MCF 10A (cell line): ENCODE measurements at regions not wholly inside any gene's neighbourhood (a gene's known extent, or its start where the extent isn't known, plus 50 kb on each side); places are given as distances from the start of the nearest gene placed in this dataset.

Experiments used
- BruUV-seq: library from RNA; stranded (reverse); fragments of 400-500 nt; replicated peaks from 2 replicates; lab custom pipeline; 2021; lab: Mats Ljungman, UMichigan
- CTCF ChIA-PET: fragments of 300-600 bp; sonication (Branson Sonifier 250); formaldehyde crosslinking; extraction: SDS; loops from one replicate; lab custom pipeline; 2021; ENCODE audit warnings: antibody characterized with exemption, inconsistent platforms; lab: Yijun Ruan, JAX
- POLR2A ChIA-PET: fragments of 300-600, 350-650 bp; sonication (Branson Sonifier 250); formaldehyde crosslinking; extraction: SDS; loops from one replicate; lab custom pipeline; 2020; ENCODE audit warnings: antibody characterized with exemption, inconsistent platforms; lab: Yijun Ruan, JAX
- DNase-seq: peaks from one replicate; pipeline ENCODE4 v3.0.0-alpha.2; 2018; ENCODE audit not compliant: unreplicated experiment
- H3K27ac Mint-ChIP-seq: one replicate; pipeline ENCODE4 v1.8.0; 2022; ENCODE audit warnings: mild to moderate bottlenecking, low read depth, mixed read lengths; ENCODE audit not compliant: unreplicated experiment
- H3K27me3 Mint-ChIP-seq: one replicate; pipeline ENCODE4 v1.8.0; 2022; ENCODE audit warnings: mixed read lengths; ENCODE audit not compliant: insufficient read depth, unreplicated experiment
- H3K36me3 Mint-ChIP-seq: one replicate; pipeline ENCODE4 v1.8.0; 2022; ENCODE audit warnings: mild to moderate bottlenecking, moderate library complexity, mixed read lengths; ENCODE audit not compliant: insufficient read depth, unreplicated experiment
- H3K4me1 Mint-ChIP-seq: one replicate; pipeline ENCODE4 v1.8.0; 2022; ENCODE audit warnings: mixed read lengths; ENCODE audit not compliant: insufficient read depth, unreplicated experiment
- H3K4me3 Mint-ChIP-seq: one replicate; pipeline ENCODE4 v1.8.0; 2022; ENCODE audit warnings: mild to moderate bottlenecking, moderate library complexity, mixed read lengths; ENCODE audit not compliant: unreplicated experiment
- H3K9me3 Mint-ChIP-seq: one replicate; pipeline ENCODE4 v1.8.0; 2022; ENCODE audit warnings: mixed read lengths; ENCODE audit not compliant: unreplicated experiment
- CTCF ChIP-seq: fragments of 200-600 bp; IDR thresholded peaks from one replicate; pipeline ENCODE4 v1.8.0; 2022; ENCODE audit warnings: antibody characterized with exemption, mild to moderate bottlenecking; ENCODE audit not compliant: unreplicated experiment
- intact Hi-C: fragments of 100-400 bp; cut with micrococcal nuclease; formaldehyde crosslinking; loops from 2 replicates; pipeline ENCODE4 v1.14.1; 2022

GRCh38 chr13:111847964-111848363, 219.0 kb upstream of the SOX1 start:
- CTCF ChIA-PET, result no interaction called here
- Mint-ChIP-seq H3K27ac (no peak overlapping the region), H3K36me3 (no peaks in the 10 kb centered on the region), H3K9me3 (peaks cover 15% of the 10 kb centered on the region), H3K4me1 (no peaks in the 10 kb centered on the region), H3K27me3 (no peaks in the 10 kb centered on the region), H3K4me3 (no peak overlapping the region)
- no TSS peak for BruUV-seq
- no peak for DNase-seq
- POLR2A ChIA-PET, result no interaction called here
- intact Hi-C loops, result no loop called here
- no peak for TF ChIP-seq CTCF

GRCh38 chr13:111850458-111850857, 216.5 kb upstream of the SOX1 start:
- intact Hi-C loops, result no loop called here
- Mint-ChIP-seq H3K36me3 (no peaks in the 10 kb centered on the region), H3K4me3 (no peak overlapping the region), H3K27me3 (no peaks in the 10 kb centered on the region), H3K9me3 (peaks cover 15% of the 10 kb centered on the region), H3K27ac (no peak overlapping the region), H3K4me1 (no peaks in the 10 kb centered on the region)
- POLR2A ChIA-PET, result interaction anchor here (0.6 kb wide), 1 partner anchor 67 kb away, joined by 3 read pairs; no protein-coding TSS in a partner anchor
- TF ChIP-seq CTCF, result no peak
- no peak for DNase-seq
- BruUV-seq, result no TSS peak
- CTCF ChIA-PET, result no interaction called here

DNA sequence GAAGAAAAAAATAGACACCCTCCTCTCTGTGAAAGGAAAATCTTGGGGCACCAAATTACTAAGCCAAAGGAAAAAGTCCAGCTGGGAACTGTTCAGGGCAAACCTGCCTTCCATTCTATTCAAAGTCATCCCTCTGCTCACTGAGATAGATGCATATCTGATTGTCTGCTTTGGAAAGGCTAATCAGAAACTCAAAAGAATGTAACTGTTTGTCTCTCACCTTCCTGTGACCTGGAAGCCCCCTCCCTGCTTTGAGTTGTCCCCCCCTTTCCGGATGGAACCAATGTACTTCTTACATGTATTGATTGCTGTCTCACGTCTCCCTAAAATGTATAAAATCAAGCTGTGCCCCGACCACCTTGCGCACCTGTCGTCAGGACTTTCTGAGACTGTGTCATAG, 216.0 kb upstream of the SOX1 start:
- intact Hi-C loops, result no loop called here
- BruUV-seq, result no TSS peak
- ChIA-PET CTCF (no interaction called here), POLR2A (interaction anchor here (0.6 kb wide), 1 partner anchor 66 kb away, joined by 3 read pairs; no protein-coding TSS in a partner anchor)
- TF ChIP-seq CTCF, result no peak
- H3K9me3 Mint-ChIP-seq, result peaks cover 15% of the 10 kb centered on the region
- H3K4me1 Mint-ChIP-seq, result no peaks in the 10 kb centered on the region
- H3K36me3 Mint-ChIP-seq, result no peaks in the 10 kb centered on the region
- H3K27me3 Mint-ChIP-seq, result no peaks in the 10 kb centered on the region
- no peak for DNase-seq
- no peak overlapping the region for H3K27ac Mint-ChIP-seq
- no peak overlapping the region for H3K4me3 Mint-ChIP-seq

GRCh38 chr13:111852725-111853518, 214.0 kb upstream of the SOX1 start:
- CTCF ChIA-PET, result no interaction called here
- Mint-ChIP-seq H3K9me3 (peaks cover 23% of the 10 kb centered on the region), H3K4me1 (no peaks in the 10 kb centered on the region), H3K27me3 (no peaks in the 10 kb centered on the region), H3K4me3 (no peak overlapping the region), H3K36me3 (no peaks in the 10 kb centered on the region), H3K27ac (no peak overlapping the region)
- intact Hi-C loops, result no loop called here
- no peak for TF ChIP-seq CTCF
- POLR2A ChIA-PET, result no interaction called here
- no TSS peak for BruUV-seq
- no peak for DNase-seq
